ENCODE measurements at regions not wholly inside any gene's neighbourhood (a gene's known extent, or its start where the extent isn't known, plus 50 kb on each side); places are given as distances from the start of the nearest gene placed in this dataset.
"Not testable (repeated sequence)": the region's sequence is repeated elsewhere in the genome, so short reads cannot be mapped to it uniquely, and the experiment has no call there.

- CTCF ChIA-PET, result no interaction called here
Measured at GRCh38 chr4:189516902-189517301, 423.8 kb upstream of the FRG1 start.

GRCh38 chr4:189519186-189519585, 421.5 kb upstream of the FRG1 start:
- DNase-seq, result no peak
- Mint-ChIP-seq H3K36me3 (no peaks in the 10 kb centered on the region), H3K27ac (no peak overlapping the region), H3K9me3 (peaks cover 0 to 13% (median 2%) of the 10 kb centered on the region in 5 donors), H3K27me3 (no peaks in the 10 kb centered on the region), H3K4me1 (no peaks in the 10 kb centered on the region), H3K4me3 (no peak overlapping the region)
- Histone ChIP-seq H3K36me3 (ENCODE audit: insufficient read depth, low read length) (no peaks in the 10 kb centered on the region), H3K27ac (ENCODE audit: low read depth, low read length) (no peak overlapping the region), H3K27me3 (ENCODE audit: insufficient read depth, low read length, poor library complexity, severe bottlenecking) (no peaks in the 10 kb centered on the region), H3K4me1 (ENCODE audit: insufficient read depth, low read length) (no peaks in the 10 kb centered on the region), H3K4me3 (ENCODE audit: low read length) (no peak overlapping the region), H3K9me3 (ENCODE audit: low read length) (no peaks in the 10 kb centered on the region)
- POLR2A ChIA-PET, result no interaction called here
- CTCF ChIA-PET, result no interaction called here

More at GRCh38 chr4:189516902-189517301, 423.8 kb upstream of the FRG1 start:
- Mint-ChIP-seq H3K9me3 (peaks cover 0 to 6% (median 2%) of the 10 kb centered on the region in 5 donors), H3K4me1 (no peaks in the 10 kb centered on the region), H3K4me3 (no peak overlapping the region), H3K27ac (no peak overlapping the region), H3K36me3 (no peaks in the 10 kb centered on the region), H3K27me3 (peaks cover 0 to 1% of the 10 kb centered on the region in 2 donors)
- DNase-seq, result no peak
- Histone ChIP-seq H3K4me3 (ENCODE audit: low read length) (no peak overlapping the region), H3K27me3 (ENCODE audit: insufficient read depth, low read length, poor library complexity, severe bottlenecking) (no peaks in the 10 kb centered on the region), H3K9me3 (ENCODE audit: low read length) (no peaks in the 10 kb centered on the region), H3K36me3 (ENCODE audit: insufficient read depth, low read length) (no peaks in the 10 kb centered on the region), H3K4me1 (ENCODE audit: insufficient read depth, low read length) (no peaks in the 10 kb centered on the region), H3K27ac (ENCODE audit: low read depth, low read length) (no peak overlapping the region)
- POLR2A ChIA-PET, result no interaction called here

- Mint-ChIP-seq H3K27ac (no peak overlapping the region), H3K27me3 (no peaks in the 10 kb centered on the region), H3K36me3 (no peaks in the 10 kb centered on the region), H3K4me1 (no peaks in the 10 kb centered on the region), H3K9me3 (peaks cover 4 to 38% (median 14%) of the 10 kb centered on the region in 5 donors), H3K4me3 (no peak overlapping the region)
- no peaks in the 10 kb centered on the region for H3K4me1 ChIP-seq (ENCODE audit: insufficient read depth, low read length)
- no peaks in the 10 kb centered on the region for H3K27me3 ChIP-seq (ENCODE audit: insufficient read depth, low read length, poor library complexity, severe bottlenecking)
- no peaks in the 10 kb centered on the region for H3K36me3 ChIP-seq (ENCODE audit: insufficient read depth, low read length)
- H3K27ac ChIP-seq (ENCODE audit: low read depth, low read length), result no peak overlapping the region
- no peak for DNase-seq
- CTCF ChIA-PET, result no interaction called here
- POLR2A ChIA-PET, result no interaction called here
- no peaks in the 10 kb centered on the region for H3K9me3 ChIP-seq (ENCODE audit: low read length)
- no peak overlapping the region for H3K4me3 ChIP-seq (ENCODE audit: low read length)
Measured at GRCh38 chr4:189525304-189525703, 415.4 kb upstream of the FRG1 start.

- Mint-ChIP-seq H3K36me3 (no peaks in the 10 kb centered on the region), H3K4me3 (no peak overlapping the region), H3K27me3 (no peaks in the 10 kb centered on the region)
Measured at GRCh38 chr4:189530848-189531247, 409.8 kb upstream of the FRG1 start.

GRCh38 chr4:189533603-189534002, 407.1 kb upstream of the FRG1 start:
- H3K27me3 Mint-ChIP-seq, result no peaks in the 10 kb centered on the region
- H3K4me3 ChIP-seq (ENCODE audit: low read length), result no peak overlapping the region
- H3K36me3 ChIP-seq (ENCODE audit: insufficient read depth, low read length), result no peaks in the 10 kb centered on the region
- H3K9me3 ChIP-seq (ENCODE audit: low read length), result no peaks in the 10 kb centered on the region
- ChIA-PET POLR2A (no interaction called here), CTCF (no interaction called here)
- H3K4me3 Mint-ChIP-seq, result no peak overlapping the region
- H3K27ac ChIP-seq (ENCODE audit: low read depth, low read length), result no peak overlapping the region
- H3K27me3 ChIP-seq (ENCODE audit: insufficient read depth, low read length, poor library complexity, severe bottlenecking), result no peaks in the 10 kb centered on the region
- no peak for DNase-seq
- no peaks in the 10 kb centered on the region for H3K4me1 ChIP-seq (ENCODE audit: insufficient read depth, low read length)
- peaks cover 11 to 43% (median 13%) of the 10 kb centered on the region in 5 donors for H3K9me3 Mint-ChIP-seq
- no peaks in the 10 kb centered on the region for H3K4me1 Mint-ChIP-seq
- no peak overlapping the region for H3K27ac Mint-ChIP-seq
- no peaks in the 10 kb centered on the region for H3K36me3 Mint-ChIP-seq

More at GRCh38 chr4:189530848-189531247, 409.8 kb upstream of the FRG1 start:
- H3K27me3 ChIP-seq (ENCODE audit: insufficient read depth, low read length, poor library complexity, severe bottlenecking), result no peaks in the 10 kb centered on the region
- no peak overlapping the region for H3K27ac ChIP-seq (ENCODE audit: low read depth, low read length)
- ChIA-PET CTCF (no interaction called here), POLR2A (no interaction called here)
- DNase-seq, result no peak
- no peaks in the 10 kb centered on the region for H3K36me3 ChIP-seq (ENCODE audit: insufficient read depth, low read length)
- Mint-ChIP-seq H3K27ac (no peak overlapping the region), H3K4me1 (no peaks in the 10 kb centered on the region), H3K9me3 (peaks cover 10 to 39% (median 12%) of the 10 kb centered on the region in 5 donors)
- no peaks in the 10 kb centered on the region for H3K4me1 ChIP-seq (ENCODE audit: insufficient read depth, low read length)
- no peak overlapping the region for H3K4me3 ChIP-seq (ENCODE audit: low read length)
- H3K9me3 ChIP-seq (ENCODE audit: low read length), result no peaks in the 10 kb centered on the region

GRCh38 chr4:189547559-189547958, 393.1 kb upstream of the FRG1 start:
- H3K36me3 ChIP-seq (ENCODE audit: insufficient read depth, low read length), result no peaks in the 10 kb centered on the region
- ChIA-PET POLR2A (no interaction called here), CTCF (no interaction called here)
- no peak overlapping the region for H3K4me3 ChIP-seq (ENCODE audit: low read length)
- Mint-ChIP-seq H3K4me1 (no peaks in the 10 kb centered on the region), H3K9me3 (peaks cover 0 to 2% (median 2%) of the 10 kb centered on the region in 5 donors), H3K4me3 (no peak overlapping the region), H3K27me3 (no peaks in the 10 kb centered on the region), H3K36me3 (no peaks in the 10 kb centered on the region), H3K27ac (no peak overlapping the region)
- DNase-seq, result no peak
- no peaks in the 10 kb centered on the region for H3K9me3 ChIP-seq (ENCODE audit: low read length)
- no peaks in the 10 kb centered on the region for H3K27me3 ChIP-seq (ENCODE audit: insufficient read depth, low read length, poor library complexity, severe bottlenecking)
- H3K27ac ChIP-seq (ENCODE audit: low read depth, low read length), result no peak overlapping the region
- H3K4me1 ChIP-seq (ENCODE audit: insufficient read depth, low read length), result no peaks in the 10 kb centered on the region

GRCh38 chr4:189548484-189549125, 392.1 kb upstream of the FRG1 start:
- no peaks in the 10 kb centered on the region for H3K27me3 Mint-ChIP-seq
- H3K4me1 ChIP-seq (ENCODE audit: insufficient read depth, low read length), result no peaks in the 10 kb centered on the region
- ChIA-PET CTCF (no interaction called here), POLR2A (no interaction called here)
- no peak overlapping the region for H3K4me3 ChIP-seq (ENCODE audit: low read length)
- no peak for DNase-seq
- H3K4me3 Mint-ChIP-seq, result no peak overlapping the region
- no peaks in the 10 kb centered on the region for H3K4me1 Mint-ChIP-seq
- H3K9me3 ChIP-seq (ENCODE audit: low read length), result no peaks in the 10 kb centered on the region
- H3K27ac ChIP-seq (ENCODE audit: low read depth, low read length), result no peak overlapping the region
- H3K27me3 ChIP-seq (ENCODE audit: insufficient read depth, low read length, poor library complexity, severe bottlenecking), result no peaks in the 10 kb centered on the region
- H3K27ac Mint-ChIP-seq, result no peak overlapping the region
- H3K9me3 Mint-ChIP-seq, result peaks cover 0 to 4% (median 2%) of the 10 kb centered on the region in 5 donors
- H3K36me3 ChIP-seq (ENCODE audit: insufficient read depth, low read length), result no peaks in the 10 kb centered on the region
- H3K36me3 Mint-ChIP-seq, result no peaks in the 10 kb centered on the region

- H3K4me3 ChIP-seq (ENCODE audit: low read length); H3K4me1 Mint-ChIP-seq; H3K27me3 ChIP-seq (ENCODE audit: insufficient read depth, low read length, poor library complexity, severe bottlenecking); H3K27ac Mint-ChIP-seq; H3K4me3 Mint-ChIP-seq; H3K27ac ChIP-seq (ENCODE audit: low read depth, low read length); H3K36me3 Mint-ChIP-seq; H3K4me1 ChIP-seq (ENCODE audit: insufficient read depth, low read length); CTCF ChIA-PET; POLR2A ChIA-PET; H3K27me3 Mint-ChIP-seq; H3K9me3 Mint-ChIP-seq; H3K36me3 ChIP-seq (ENCODE audit: insufficient read depth, low read length); DNase-seq; H3K9me3 ChIP-seq (ENCODE audit: low read length): not testable (repeated sequence)
Measured at GRCh38 chr4:189551931-189552670, 388.6 kb upstream of the FRG1 start.

Measured in CD8-positive, alpha-beta memory T cell (primary cell).